ENCODE measurements at regions not wholly inside any gene's neighbourhood (a gene's known extent, or its start where the extent isn't known, plus 50 kb on each side); places are given as distances from the start of the nearest gene placed in this dataset.

GRCh38 chr11:98409069-98409468 lies 611.7 kb upstream of the CNTN5 start:
- intact Hi-C loops (cut with micrococcal nuclease; ENCODE audit: unreplicated experiment), result no loop called here
- ChIA-PET POLR2A (ENCODE audit: low non-redundant PET) (no interaction called here), CTCF (no interaction called here)
- BruUV-seq (replicated peaks), result no TSS peak
- no peak for TF ChIP-seq EZH2 (IDR thresholded peaks at IDR 0.05; ENCODE audit: borderline replicate concordance, low read depth, low read length, poor library complexity, severe bottlenecking)
- TF ChIP-seq CTCF (conservative IDR thresholded peaks at IDR 0.05; ENCODE audit: low read depth, low read length), result no peak
- no peaks in the 10 kb centered on the region for H3K4me1 ChIP-seq (ENCODE audit: insufficient read depth, low read length, poor library complexity, severe bottlenecking)
- no peak overlapping the region for H3K27ac ChIP-seq (ENCODE audit: low read depth, low read length, poor library complexity, severe bottlenecking)
- H3K4me3 ChIP-seq (ENCODE audit: low read depth, low read length, poor library complexity, severe bottlenecking), result no peak overlapping the region
- no peaks in the 10 kb centered on the region for H3K27me3 ChIP-seq (replicated peaks; ENCODE audit: insufficient read depth, low read depth, low read length, poor library complexity)
- H3K36me3 ChIP-seq (ENCODE audit: insufficient read depth, low read length, poor library complexity, severe bottlenecking), result no peaks in the 10 kb centered on the region
- DNase-seq (ENCODE audit: low spot score), result no peak
- no peaks in the 10 kb centered on the region for H3K9me3 ChIP-seq (ENCODE audit: low read depth, low read length, poor library complexity, severe bottlenecking)

GRCh38 chr11:98411777-98412176 lies 609.0 kb upstream of the CNTN5 start:
- ChIA-PET POLR2A (ENCODE audit: low non-redundant PET) (no interaction called here), CTCF (no interaction called here)
- intact Hi-C loops (cut with micrococcal nuclease; ENCODE audit: unreplicated experiment), result no loop called here
- no peaks in the 10 kb centered on the region for H3K36me3 ChIP-seq (ENCODE audit: insufficient read depth, low read length, poor library complexity, severe bottlenecking)
- DNase-seq (ENCODE audit: low spot score), result no peak
- no peak overlapping the region for H3K27ac ChIP-seq (ENCODE audit: low read depth, low read length, poor library complexity, severe bottlenecking)
- no peaks in the 10 kb centered on the region for H3K9me3 ChIP-seq (ENCODE audit: low read depth, low read length, poor library complexity, severe bottlenecking)
- no peaks in the 10 kb centered on the region for H3K4me1 ChIP-seq (ENCODE audit: insufficient read depth, low read length, poor library complexity, severe bottlenecking)
- no TSS peak for BruUV-seq (replicated peaks)
- no peaks in the 10 kb centered on the region for H3K27me3 ChIP-seq (replicated peaks; ENCODE audit: insufficient read depth, low read depth, low read length, poor library complexity)
- H3K4me3 ChIP-seq (ENCODE audit: low read depth, low read length, poor library complexity, severe bottlenecking), result no peak overlapping the region
- TF ChIP-seq EZH2 (IDR thresholded peaks at IDR 0.05; ENCODE audit: borderline replicate concordance, low read depth, low read length, poor library complexity, severe bottlenecking), result no peak
- TF ChIP-seq CTCF (conservative IDR thresholded peaks at IDR 0.05; ENCODE audit: low read depth, low read length), result no peak

DNA sequence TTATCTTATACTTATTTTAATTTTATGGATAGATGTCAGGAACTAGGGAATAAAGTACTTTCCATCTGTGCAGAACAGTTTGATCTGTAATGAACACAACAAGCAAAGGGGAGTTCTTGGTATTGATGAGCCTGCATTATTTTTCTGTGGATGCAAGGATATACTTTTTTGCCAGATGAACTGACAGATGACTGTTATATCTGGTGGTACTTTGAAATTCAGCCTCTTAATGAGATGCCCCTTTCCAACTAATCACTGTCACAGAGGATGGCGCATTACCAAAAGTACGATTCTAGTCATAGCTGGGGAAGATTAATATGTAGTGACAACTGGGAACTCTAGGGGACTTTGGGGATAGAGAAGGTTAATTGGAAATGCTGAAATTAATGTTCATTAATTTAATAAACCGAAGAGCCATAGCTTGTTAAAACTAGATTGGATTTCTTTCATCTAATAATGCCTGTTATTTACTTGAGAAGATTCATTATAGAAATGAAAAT lies 603.4 kb upstream of the CNTN5 start:
- Histone ChIP-seq H3K4me1 (ENCODE audit: insufficient read depth, low read length, poor library complexity, severe bottlenecking) (no peaks in the 10 kb centered on the region), H3K4me3 (ENCODE audit: low read depth, low read length, poor library complexity, severe bottlenecking) (no peak overlapping the region), H3K9me3 (ENCODE audit: low read depth, low read length, poor library complexity, severe bottlenecking) (no peaks in the 10 kb centered on the region), H3K27me3 (replicated peaks; ENCODE audit: insufficient read depth, low read depth, low read length, poor library complexity) (no peaks in the 10 kb centered on the region), H3K27ac (ENCODE audit: low read depth, low read length, poor library complexity, severe bottlenecking) (no peak overlapping the region), H3K36me3 (ENCODE audit: insufficient read depth, low read length, poor library complexity, severe bottlenecking) (no peaks in the 10 kb centered on the region)
- POLR2A ChIA-PET (ENCODE audit: low non-redundant PET), result no interaction called here
- TF ChIP-seq CTCF (conservative IDR thresholded peaks at IDR 0.05; ENCODE audit: low read depth, low read length), result no peak
- TF ChIP-seq EZH2 (IDR thresholded peaks at IDR 0.05; ENCODE audit: borderline replicate concordance, low read depth, low read length, poor library complexity, severe bottlenecking), result no peak
- DNase-seq (ENCODE audit: low spot score), result no peak
- BruUV-seq (replicated peaks), result no TSS peak
- CTCF ChIA-PET, result no interaction called here
- intact Hi-C loops (cut with micrococcal nuclease; ENCODE audit: unreplicated experiment), result no loop called here

Data from A673 (cell line).